GM10266 (cell line): ENCODE measurements at regions not wholly inside any gene's neighbourhood (a gene's known extent, or its start where the extent isn't known, plus 50 kb on each side); places are given as distances from the start of the nearest gene placed in this dataset.

ENCODE experiments used
- DNase-seq: peaks from one replicate; pipeline ENCODE4 v3.0.0; 2012; ENCODE audit errors: extremely low spot score
- CTCF ChIP-seq: IDR thresholded peaks from 2 replicates; pipeline ENCODE4 v1.5.1; 2012; ENCODE audit warnings: mild to moderate bottlenecking, low read depth; ENCODE audit not compliant: control insufficient read depth, insufficient read depth; ENCODE audit errors: missing control alignments

DNA sequence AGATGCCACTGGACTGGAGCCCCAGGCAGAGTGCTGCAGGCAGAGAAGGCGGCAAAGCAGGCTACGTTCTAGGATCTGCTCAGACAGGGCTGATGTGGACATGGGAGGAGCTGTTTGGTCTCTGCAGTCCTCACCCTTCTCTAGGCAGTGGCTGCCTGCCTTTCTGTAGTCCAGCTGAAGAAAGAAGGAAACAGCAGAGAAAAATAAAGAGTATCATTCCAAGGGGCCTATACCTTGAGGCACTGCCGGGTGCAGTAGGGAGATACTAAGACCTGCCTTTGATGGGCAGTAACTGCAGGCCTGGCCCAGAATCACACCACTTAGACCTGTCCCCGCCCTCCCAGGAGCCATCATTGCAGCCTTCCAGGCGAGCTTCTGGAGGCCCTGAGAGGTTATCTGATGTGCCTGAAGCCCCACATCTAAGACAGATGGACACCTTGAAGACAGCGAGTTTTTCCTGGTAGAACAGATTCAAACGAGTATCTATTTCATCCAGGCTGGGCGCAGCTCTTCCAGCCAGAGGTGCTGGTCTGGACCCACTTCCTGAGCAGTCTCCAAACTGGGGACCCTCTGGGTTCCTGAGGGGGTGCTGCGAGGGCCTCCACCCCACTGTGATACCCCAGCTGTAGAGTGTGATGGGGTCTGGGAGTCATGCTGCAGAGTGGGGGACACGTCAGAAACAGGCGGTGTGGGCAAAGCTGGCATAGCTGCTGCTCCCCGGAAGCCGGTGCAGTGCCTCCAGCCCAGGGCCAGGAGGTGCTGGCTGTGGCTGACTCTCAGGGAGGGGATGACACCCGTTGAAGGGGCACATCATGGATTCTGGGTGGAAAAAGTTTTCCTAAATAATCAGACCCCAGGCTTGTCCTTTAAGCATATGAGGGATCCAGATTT is 87.3 kb upstream of the OTOS start:
- DNase-seq, result no peak

DNA sequence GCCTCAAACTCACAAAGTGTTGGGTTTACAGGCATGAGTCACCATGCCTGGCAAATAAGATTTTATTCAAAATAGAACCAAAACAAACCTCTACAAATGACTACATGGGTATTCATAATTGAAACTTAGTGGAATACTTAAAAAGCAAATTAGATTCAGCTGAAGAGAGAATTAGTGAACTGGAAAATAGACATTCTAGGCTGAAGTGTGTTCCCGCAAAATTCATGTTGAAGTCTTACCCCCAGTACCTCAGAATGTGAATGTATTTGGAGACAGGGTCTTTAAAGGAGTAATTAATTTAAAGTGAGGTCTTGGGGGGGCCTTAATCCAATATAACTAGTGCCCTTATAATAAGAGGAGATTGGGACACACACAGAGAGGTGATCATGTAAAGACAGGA is 88.5 kb upstream of the OTOS start:
- no peak for TF ChIP-seq CTCF
- DNase-seq, result no peak

More for the DNA sequence above, 87.3 kb upstream of the OTOS start:
- TF ChIP-seq CTCF, result no peak

DNA sequence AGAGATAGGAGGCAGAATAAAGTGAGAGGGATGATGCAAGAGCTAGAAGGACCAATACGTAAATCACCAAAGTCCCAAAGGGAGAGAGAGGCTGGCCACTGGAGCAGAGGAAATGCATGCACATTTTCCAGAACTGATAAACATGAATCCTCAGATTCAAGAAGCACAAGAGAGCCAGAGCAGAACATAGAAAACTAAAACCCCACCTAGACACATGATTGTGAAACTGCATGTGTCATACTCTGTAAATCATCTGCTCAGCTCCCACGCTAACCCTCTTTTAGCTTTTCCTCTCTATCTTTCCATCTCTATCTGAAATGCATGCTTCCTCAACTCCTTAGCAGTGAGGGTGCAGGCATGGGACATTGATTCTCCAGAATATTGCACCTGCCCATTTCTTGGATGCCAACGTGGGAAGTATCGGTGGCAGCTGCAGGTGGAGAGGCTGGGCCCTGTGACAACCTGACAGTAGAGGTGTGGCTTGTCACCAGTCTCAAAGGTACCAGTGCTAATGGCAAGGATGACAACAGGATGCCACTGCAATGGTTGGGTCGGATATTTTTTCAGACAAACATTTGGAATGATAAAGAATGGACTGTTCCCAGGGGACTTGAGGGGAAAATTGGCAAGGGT is 89.3 kb upstream of the OTOS start:
- DNase-seq, result no peak
- TF ChIP-seq CTCF, result no peak

DNA sequence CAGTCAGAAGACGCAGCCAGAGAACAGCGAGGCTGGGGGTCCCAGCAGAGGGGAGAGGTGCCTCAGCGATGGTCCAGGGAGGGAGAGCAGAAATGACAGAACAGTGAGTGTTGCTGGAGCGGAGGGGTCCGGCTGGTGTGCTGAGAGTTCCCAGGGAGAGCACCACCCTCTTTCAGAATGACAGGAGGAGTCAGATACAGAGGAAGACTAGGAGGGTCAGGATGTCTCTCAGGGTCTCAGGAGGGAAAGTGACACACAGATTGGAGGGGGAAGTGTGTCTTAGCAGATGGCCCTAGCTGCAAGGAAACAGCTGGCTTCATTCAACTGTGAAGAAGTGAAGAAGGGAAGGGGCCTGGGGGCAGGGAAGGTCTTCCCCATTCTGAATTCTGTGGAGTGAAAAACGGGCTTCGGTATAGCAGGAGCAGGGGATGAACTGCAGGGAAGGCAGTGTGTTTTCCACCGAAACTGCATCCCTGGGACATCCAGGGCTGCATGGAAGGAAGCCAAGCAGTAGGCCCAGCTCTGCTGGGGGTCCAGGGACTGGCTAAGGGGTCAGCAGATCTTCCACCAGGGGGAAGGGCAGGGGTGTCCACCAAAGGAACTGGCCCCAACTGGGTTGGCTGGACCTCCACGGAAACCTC is 90.0 kb upstream of the OTOS start:
- TF ChIP-seq CTCF, result no peak
- DNase-seq, result no peak

DNA sequence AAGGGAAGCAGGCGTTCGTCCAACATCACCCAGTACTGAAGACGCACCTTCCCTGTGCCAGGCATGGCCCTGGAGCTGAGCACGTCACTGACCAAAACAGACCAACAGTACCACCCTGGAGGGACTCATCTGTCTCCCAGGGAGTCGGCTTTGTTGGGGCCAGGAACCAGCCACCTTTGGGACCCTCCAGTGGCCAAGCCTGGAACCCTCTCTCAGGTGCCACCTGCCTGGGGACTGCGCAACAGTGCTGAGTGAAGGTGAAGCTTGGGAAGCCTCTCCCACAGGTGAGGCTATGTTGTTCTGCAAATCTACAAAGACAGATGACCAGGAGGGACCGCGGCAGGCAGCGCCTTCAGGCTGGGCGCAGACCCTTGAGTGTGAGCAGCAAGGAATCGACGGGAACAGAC is 91.4 kb upstream of the OTOS start:
- TF ChIP-seq CTCF, result no peak
- DNase-seq, result no peak

DNA sequence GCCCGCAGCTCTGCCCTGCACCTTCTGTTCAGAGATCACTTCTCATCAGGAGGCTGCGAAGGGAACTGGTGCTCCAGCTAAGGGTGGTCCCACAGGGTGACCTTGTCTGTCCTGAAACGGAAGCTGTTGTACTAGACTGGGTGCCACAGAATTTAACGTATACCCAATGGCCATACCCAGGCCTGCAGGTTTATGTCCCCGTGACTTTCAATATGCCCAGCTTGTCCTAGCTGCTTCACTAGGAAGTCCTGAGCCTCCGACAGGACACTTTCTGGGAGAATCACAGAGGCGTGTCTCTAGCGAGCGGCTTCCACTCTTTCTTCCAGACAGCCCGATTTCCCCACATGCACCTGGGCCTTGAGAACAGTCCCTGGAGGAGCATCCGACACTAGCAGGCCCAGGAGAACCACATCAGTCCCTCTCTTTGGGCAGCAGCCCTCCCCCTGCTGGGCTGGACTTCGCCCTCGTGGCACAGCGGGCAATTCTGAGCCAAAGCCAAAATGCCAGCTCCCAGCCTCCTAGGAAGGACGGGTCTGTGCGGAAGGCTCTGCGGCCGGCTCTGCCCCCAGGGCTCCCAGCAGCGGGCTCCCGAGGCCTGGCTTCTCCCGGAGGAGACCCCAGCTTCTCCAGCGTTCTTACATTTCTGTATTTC is 91.9 kb upstream of the OTOS start:
- TF ChIP-seq CTCF, result no peak
- DNase-seq, result no peak
